ENCODE measurements at regions not wholly inside any gene's neighbourhood (a gene's known extent, or its start where the extent isn't known, plus 50 kb on each side); places are given as distances from the start of the nearest gene placed in this dataset.

DNA sequence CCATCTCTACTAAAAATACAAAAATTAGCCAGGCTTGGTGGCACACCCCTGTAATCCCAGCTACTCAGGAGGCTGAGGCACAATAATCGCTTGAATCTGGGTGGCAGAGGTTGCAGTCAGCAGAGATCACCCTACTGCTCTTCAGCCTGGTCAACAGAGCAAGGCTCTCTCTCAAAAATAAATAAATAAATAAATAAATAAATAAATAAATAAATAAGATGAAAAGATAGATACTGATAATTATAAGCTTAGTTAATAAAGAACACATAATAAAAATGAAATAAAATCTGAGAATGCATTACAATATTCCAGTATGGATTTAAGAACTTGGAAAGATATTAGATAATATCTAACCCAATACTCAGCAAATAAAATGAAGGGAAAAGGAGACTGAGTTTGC, 235.9 kb upstream of the DAB1 start:
- TF ChIP-seq, protein P1, sequence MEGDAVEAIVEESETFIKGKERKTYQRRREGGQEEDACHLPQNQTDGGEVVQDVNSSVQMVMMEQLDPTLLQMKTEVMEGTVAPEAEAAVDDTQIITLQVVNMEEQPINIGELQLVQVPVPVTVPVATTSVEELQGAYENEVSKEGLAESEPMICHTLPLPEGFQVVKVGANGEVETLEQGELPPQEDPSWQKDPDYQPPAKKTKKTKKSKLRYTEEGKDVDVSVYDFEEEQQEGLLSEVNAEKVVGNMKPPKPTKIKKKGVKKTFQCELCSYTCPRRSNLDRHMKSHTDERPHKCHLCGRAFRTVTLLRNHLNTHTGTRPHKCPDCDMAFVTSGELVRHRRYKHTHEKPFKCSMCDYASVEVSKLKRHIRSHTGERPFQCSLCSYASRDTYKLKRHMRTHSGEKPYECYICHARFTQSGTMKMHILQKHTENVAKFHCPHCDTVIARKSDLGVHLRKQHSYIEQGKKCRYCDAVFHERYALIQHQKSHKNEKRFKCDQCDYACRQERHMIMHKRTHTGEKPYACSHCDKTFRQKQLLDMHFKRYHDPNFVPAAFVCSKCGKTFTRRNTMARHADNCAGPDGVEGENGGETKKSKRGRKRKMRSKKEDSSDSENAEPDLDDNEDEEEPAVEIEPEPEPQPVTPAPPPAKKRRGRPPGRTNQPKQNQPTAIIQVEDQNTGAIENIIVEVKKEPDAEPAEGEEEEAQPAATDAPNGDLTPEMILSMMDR (IDR thresholded peaks at IDR 0.05; ENCODE audit: insufficient read depth, low read depth, low read length, missing control alignments), result no peak
- DNase-seq (ENCODE audit: low read depth), result no peak
- H3K4me3 ChIP-seq (ENCODE audit: low read depth, low read length), result no peak overlapping the region

DNA sequence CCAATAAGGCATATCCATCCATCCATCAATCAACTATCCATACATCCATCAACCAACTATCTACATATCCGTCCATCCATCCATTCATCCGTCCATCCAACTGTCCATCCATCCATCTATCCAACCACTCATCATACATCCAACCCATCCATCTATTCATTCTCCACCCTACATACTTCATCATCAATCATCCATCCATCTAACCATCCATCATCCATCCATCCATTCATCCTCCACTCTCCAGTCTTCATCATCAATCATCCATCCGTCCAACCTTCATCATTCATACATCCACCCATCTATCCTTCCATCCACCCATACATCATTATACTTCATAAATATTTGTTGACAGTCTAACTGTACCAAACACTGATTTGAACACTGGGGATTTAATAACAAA, 231.3 kb upstream of the DAB1 start:
- TF ChIP-seq, protein P1 (IDR thresholded peaks at IDR 0.05; ENCODE audit: insufficient read depth, low read depth, low read length, missing control alignments), result no peak
- H3K4me3 ChIP-seq (ENCODE audit: low read depth, low read length), result no peak overlapping the region

DNA sequence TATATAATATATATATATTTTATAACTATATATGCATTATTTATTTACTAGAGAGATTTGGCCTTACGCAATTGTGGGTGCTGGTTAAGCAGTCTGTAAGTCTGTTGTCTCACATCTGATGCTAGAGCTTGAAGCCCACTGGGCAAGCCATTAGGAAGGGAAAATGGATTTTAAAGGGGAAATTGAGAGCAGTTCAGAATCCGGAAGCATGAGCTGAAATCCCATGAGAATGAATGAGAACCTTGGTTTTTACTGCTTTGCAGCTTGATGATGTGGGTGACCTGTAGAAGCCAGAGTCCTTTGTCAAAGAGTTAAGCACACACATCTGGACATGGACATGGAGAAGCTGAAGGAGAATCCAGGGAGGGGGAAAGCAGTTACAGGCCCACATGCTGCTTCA, 220.8 kb upstream of the DAB1 start:
- H3K4me3 ChIP-seq (ENCODE audit: low read depth, low read length), result no peak overlapping the region
- no peak for DNase-seq (ENCODE audit: low read depth)
- TF ChIP-seq, protein P1 (IDR thresholded peaks at IDR 0.05; ENCODE audit: insufficient read depth, low read depth, low read length, missing control alignments), result no peak

More for the DNA sequence above, 231.3 kb upstream of the DAB1 start:
- no peak for DNase-seq (ENCODE audit: low read depth)

DNA sequence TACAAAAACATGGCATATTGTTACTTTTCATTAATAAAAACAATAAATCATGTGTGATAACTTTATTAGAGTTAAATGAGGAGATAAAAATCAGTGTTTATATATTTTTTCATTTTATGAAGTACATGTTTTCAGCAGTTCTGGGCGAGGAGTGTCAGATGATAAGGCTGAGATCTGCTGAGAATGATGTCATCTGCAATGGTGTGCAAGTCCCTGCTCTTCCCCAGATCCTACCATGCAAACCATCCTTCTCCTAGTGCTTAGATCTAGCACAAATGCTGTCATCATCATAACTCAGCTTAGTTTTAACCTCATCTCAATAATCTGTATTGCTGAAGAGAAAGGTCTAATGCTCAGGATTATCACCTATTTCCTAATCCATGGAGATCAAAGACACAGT, 214.4 kb upstream of the DAB1 start:
- H3K4me3 ChIP-seq (ENCODE audit: low read depth, low read length), result no peak overlapping the region
- DNase-seq (ENCODE audit: low read depth), result no peak
- TF ChIP-seq, protein P1 (IDR thresholded peaks at IDR 0.05; ENCODE audit: insufficient read depth, low read depth, low read length, missing control alignments), result no peak

DNA sequence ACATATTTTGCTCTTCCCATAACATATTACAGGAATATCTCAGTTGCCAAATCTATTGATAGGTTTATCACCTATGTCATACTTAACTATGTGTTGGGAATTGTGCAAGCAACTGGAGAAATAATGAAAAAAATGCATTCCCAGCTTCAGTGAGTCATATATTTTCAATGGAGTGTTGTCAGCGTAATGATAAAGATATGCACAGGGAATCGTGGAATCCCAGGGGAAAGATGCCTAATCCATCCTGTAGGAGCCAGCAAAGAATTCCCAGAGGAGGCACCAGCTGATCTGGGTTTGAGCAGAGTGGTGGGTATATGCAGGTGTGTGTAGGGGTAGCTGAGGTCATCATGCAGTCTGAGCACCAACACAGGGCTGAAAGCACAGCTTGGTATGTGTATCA, 213.3 kb upstream of the DAB1 start:
- TF ChIP-seq, protein P1 (IDR thresholded peaks at IDR 0.05; ENCODE audit: insufficient read depth, low read depth, low read length, missing control alignments), result no peak
- no peak for DNase-seq (ENCODE audit: low read depth)
- no peak overlapping the region for H3K4me3 ChIP-seq (ENCODE audit: low read depth, low read length)

DNA sequence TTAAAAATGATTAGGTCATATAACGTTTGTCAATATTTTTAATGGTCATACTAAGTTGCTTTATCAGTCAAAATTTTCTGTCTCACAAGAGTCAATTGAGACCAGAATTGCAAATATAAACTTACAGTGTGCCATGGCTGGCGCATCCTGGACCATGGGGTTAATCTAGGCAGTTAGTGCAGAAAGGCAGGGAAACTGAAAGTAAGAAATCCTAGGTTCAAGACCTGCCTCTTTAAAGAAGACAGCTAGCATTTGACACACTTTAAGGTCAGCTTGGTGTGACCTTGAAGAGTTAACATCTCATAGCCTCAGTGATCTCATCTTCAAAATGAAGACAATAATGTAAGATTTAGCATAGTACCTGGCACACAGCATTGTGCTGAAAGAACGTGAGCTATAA, 210.0 kb upstream of the DAB1 start:
- DNase-seq (ENCODE audit: low read depth), result no peak
- H3K4me3 ChIP-seq (ENCODE audit: low read depth, low read length), result no peak overlapping the region
- TF ChIP-seq, protein P1 (IDR thresholded peaks at IDR 0.05; ENCODE audit: insufficient read depth, low read depth, low read length, missing control alignments), result no peak

DNA sequence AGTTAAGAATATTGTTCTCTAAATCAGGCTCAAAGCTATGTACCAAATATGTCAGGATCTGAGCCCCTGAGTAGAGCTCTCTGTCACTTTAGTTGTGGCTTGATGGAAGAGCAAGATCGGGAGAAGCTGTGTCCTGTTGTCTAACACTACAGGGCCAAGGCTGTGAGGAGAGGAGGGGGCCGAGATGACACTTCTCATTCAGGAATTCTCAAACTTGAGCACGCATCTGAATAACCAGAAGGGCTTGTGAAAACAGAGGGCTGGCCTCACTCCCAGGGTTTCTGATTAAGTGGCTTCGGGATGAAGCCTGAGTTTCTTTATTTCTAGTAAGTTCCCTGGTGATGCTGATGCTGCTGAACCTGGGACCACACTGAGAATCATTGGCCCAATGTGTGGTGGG, 209.2 kb upstream of the DAB1 start:
- H3K4me3 ChIP-seq (ENCODE audit: low read depth, low read length), result no peak overlapping the region
- TF ChIP-seq, protein P1 (IDR thresholded peaks at IDR 0.05; ENCODE audit: insufficient read depth, low read depth, low read length, missing control alignments), result no peak
- no peak for DNase-seq (ENCODE audit: low read depth)
